Glutamatergic neuron (in vitro differentiated cells): ENCODE measurements at regions not wholly inside any gene's neighbourhood (a gene's known extent, or its start where the extent isn't known, plus 50 kb on each side); places are given as distances from the start of the nearest gene placed in this dataset.
"Not testable (repeated sequence)": the region's sequence is repeated elsewhere in the genome, so short reads cannot be mapped to it uniquely, and the experiment has no call there.

ENCODE experiments used
- DNase-seq: peaks from one replicate; pipeline ENCODE4 v3.0.0; 2022
- H3K27ac Mint-ChIP-seq: one replicate; pipeline ENCODE4 v1.8.0; 2020; ENCODE audit warnings: mild to moderate bottlenecking, mixed read lengths, inconsistent platforms; ENCODE audit not compliant: unreplicated experiment
- H3K27me3 Mint-ChIP-seq: one replicate; pipeline ENCODE4 v1.8.0; 2020; ENCODE audit warnings: mild to moderate bottlenecking, moderate library complexity, mixed read lengths, inconsistent platforms; ENCODE audit not compliant: unreplicated experiment
- H3K36me3 Mint-ChIP-seq: one replicate; pipeline ENCODE4 v1.8.0; 2020; ENCODE audit warnings: mild to moderate bottlenecking, mixed read lengths, inconsistent platforms; ENCODE audit not compliant: unreplicated experiment
- H3K4me1 Mint-ChIP-seq: one replicate; pipeline ENCODE4 v1.8.0; 2020; ENCODE audit warnings: mild to moderate bottlenecking, low read depth, mixed read lengths, inconsistent platforms; ENCODE audit not compliant: unreplicated experiment
- H3K4me3 Mint-ChIP-seq: one replicate; pipeline ENCODE4 v1.8.0; 2020; ENCODE audit warnings: mild to moderate bottlenecking, mixed read lengths, inconsistent platforms; ENCODE audit not compliant: unreplicated experiment
- H3K9me3 Mint-ChIP-seq: one replicate; pipeline ENCODE4 v1.8.0; 2020; ENCODE audit warnings: mild to moderate bottlenecking, moderate library complexity, mixed read lengths, inconsistent platforms; ENCODE audit not compliant: unreplicated experiment
- TF ChIP-seq, protein P1 (sequence below): fragments of 200-600 bp; sonication (generic); IDR thresholded peaks from one replicate; pipeline ENCODE4 v1.5.0; 2021; ENCODE audit not compliant: partially characterized antibody, unreplicated experiment

- DNase-seq, result no peak
These were observed 530.7 kb downstream of the CWH43 start for GRCh38 chr4:49516796-49517195.

DNA sequence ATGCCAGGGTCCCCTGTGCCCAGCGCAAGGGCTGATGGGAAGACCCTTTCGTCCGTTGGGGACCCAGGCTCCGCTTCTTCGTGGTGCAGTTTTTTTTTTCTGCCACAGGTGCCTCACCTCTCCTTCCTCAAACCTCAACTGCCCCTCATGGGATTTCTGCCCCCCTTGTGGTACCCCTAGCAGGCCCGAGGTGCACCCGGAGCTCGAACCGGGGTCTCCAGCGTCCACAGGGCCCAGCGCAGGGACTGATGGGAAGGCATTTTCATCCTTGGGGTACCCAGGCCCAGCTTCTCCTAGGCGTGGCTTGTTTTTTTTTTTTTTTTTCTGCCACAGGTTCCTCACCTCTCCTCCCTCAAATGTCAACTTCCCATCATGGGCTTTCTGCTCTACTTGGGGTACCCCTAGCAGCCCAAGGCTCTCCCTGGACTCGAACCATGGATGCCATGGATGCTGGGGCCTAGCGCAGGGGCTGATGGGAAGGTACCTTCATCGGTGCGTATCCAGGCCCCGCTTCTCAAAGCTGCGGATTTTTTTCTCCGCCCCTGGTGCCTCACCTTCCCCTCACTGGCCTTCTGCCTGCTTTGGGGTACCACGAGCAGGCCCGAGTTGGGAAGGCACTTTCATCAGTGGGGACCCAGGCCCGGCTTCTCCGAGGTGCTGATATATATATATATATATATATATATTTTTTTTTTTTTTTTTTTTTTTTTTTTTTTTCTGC lies 531.6 kb downstream of the CWH43 start:
- H3K27ac Mint-ChIP-seq, DNase-seq, H3K4me1 Mint-ChIP-seq, H3K4me3 Mint-ChIP-seq: not testable (repeated sequence)
- peaks cover 30% of the 10 kb centered on the region for H3K36me3 Mint-ChIP-seq
- H3K9me3 Mint-ChIP-seq, result peaks cover 33% of the 10 kb centered on the region
- peaks cover 15% of the 10 kb centered on the region for H3K27me3 Mint-ChIP-seq

More at GRCh38 chr4:49516796-49517195, 530.7 kb downstream of the CWH43 start:
- TF ChIP-seq, protein P1, sequence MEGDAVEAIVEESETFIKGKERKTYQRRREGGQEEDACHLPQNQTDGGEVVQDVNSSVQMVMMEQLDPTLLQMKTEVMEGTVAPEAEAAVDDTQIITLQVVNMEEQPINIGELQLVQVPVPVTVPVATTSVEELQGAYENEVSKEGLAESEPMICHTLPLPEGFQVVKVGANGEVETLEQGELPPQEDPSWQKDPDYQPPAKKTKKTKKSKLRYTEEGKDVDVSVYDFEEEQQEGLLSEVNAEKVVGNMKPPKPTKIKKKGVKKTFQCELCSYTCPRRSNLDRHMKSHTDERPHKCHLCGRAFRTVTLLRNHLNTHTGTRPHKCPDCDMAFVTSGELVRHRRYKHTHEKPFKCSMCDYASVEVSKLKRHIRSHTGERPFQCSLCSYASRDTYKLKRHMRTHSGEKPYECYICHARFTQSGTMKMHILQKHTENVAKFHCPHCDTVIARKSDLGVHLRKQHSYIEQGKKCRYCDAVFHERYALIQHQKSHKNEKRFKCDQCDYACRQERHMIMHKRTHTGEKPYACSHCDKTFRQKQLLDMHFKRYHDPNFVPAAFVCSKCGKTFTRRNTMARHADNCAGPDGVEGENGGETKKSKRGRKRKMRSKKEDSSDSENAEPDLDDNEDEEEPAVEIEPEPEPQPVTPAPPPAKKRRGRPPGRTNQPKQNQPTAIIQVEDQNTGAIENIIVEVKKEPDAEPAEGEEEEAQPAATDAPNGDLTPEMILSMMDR, result no peak
- peaks cover 36% of the 10 kb centered on the region for H3K36me3 Mint-ChIP-seq
- H3K4me1 Mint-ChIP-seq, result no peaks in the 10 kb centered on the region
- H3K27ac Mint-ChIP-seq, result no peak overlapping the region
- no peak overlapping the region for H3K4me3 Mint-ChIP-seq
- peaks cover 41% of the 10 kb centered on the region for H3K9me3 Mint-ChIP-seq
- peaks cover 21% of the 10 kb centered on the region for H3K27me3 Mint-ChIP-seq

DNA sequence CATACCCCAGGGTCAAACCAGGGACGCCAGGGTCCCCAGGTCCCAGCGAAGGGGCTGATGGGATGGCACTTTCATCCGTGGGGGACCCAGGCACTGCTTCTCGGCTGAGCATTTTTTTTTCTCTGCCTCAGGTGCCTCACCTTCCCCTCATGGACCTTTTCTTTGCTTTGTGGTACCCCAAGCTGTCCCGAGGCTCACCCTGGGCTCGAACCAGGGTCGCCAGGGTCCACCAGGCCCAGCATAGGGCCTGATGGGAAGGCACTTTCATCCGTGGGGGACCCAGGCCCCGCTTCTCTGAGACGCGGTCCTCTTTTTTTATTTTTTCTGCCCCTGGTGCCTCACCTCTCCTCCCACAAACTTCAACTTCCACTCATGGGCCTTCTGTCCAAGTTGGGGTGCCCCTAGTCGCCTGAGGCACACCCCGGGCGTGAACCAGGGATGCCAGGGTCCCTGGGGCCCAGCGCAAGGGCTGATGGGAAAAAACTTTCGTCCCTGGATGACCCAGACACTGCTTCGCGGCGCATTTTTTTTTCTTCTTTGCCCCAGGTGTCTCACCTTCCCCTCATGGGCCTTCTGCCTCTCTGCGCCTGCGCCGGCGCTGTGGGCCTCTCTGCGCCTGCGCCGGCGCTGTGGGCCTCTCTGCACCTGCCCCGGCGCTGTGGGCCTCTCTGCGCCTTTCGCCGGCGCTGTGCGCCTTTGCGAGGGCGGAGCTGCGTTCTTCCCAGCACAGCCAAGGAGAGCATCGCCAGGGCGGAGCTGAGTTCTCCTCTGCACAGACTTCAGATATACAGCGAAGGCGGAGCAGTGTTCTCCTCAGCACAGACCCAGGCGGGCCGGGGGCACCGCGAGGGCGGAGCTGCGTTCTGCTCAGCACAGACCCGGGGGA lies 533.3 kb downstream of the CWH43 start:
- Mint-ChIP-seq H3K9me3 (peaks cover 16% of the 10 kb centered on the region), H3K36me3 (peaks cover 17% of the 10 kb centered on the region)
- not testable (repeated sequence) for H3K4me3 Mint-ChIP-seq, H3K27me3 Mint-ChIP-seq, DNase-seq, H3K4me1 Mint-ChIP-seq, H3K27ac Mint-ChIP-seq

DNA sequence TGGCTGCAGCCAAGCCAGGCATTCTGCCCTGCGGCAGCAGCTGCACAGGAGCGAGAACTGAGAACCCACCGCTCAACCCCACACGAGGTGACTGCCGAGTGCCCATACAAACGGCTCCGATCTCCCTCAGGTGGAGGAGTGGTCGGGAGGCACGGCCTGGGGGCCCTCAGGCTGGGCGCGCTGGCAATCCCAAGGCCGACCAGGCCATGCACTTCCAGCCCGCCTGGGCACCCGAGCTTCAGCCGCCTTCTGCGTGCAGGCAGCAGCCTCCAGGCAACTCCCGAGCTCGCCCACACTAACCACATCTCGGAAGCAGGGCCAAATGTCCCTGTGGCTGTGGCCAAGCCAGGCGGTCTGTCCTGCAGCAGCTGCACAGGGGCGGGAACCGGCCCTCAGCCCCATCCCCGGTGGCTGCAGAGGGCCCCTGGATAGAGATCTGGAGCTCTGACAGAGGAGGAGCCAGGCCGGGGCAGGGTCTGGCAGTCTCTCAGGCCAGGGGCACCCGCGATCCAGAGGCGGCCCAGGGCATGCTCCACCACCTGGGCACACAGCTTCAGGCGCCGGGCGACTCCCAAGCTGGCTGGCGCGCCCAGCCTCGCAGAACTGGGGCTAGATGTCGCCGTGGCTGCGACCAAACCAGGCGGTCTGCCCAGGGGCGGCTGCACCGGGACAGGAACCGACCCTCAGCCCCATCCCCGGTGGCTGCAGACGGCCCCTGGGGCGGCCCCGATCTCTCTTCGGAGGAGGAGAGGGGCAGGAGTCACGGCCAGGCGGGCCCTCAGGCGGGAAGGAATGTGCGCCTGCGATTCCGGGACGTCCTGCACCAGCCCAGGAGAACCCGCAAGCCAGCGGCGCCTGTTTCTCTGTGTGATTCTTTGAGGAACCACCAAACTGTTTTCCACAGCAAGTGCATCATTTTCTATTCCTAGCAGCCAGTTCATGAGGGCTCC lies 538.0 kb downstream of the CWH43 start:
- not testable (repeated sequence) for H3K9me3 Mint-ChIP-seq, H3K27me3 Mint-ChIP-seq, H3K4me1 Mint-ChIP-seq, H3K27ac Mint-ChIP-seq, DNase-seq, H3K36me3 Mint-ChIP-seq, H3K4me3 Mint-ChIP-seq

DNA sequence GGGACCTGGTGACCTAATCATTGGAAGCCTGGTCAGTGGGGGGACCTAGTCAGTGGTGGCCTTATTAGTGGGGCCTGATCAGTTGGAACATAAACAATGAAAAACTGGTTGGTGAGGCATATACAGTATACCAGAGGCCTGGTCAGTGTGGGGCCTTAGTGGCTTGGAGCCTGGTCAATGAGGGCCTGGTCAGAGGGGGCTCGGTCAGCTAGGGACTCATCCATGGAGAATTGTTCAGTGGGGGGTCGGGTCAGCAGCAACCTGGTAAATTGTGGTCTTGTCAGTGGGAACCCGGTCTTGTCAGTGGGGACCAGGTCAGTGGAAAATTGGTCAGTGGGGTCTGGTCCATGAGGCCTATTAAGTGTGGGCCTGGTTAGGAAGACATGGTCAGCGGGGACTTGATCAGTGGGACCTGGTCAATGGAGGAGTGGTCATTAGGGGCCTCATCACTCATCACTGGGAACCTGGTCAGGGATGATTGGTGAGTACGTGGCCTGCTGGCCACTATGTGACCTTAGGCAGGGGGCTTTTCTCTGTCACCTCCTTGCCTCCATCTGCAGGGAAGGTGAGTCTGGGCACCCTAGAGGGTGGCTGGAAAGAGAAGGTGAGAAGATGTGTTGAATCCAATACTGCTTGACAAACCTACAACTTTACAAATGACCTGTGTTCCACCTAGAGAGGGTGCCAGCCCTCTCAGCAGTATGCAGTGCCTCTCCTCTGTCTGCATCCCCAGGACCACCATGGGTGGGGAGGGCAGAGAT lies 573.0 kb downstream of the CWH43 start:
- H3K9me3 Mint-ChIP-seq, result peaks cover 15% of the 10 kb centered on the region
- H3K4me1 Mint-ChIP-seq, H3K27me3 Mint-ChIP-seq, H3K27ac Mint-ChIP-seq, H3K4me3 Mint-ChIP-seq, H3K36me3 Mint-ChIP-seq, DNase-seq: not testable (repeated sequence)

- H3K4me1 Mint-ChIP-seq, result not testable (repeated sequence)
These were observed 574.2 kb downstream of the CWH43 start for GRCh38 chr4:49560131-49560816.

GRCh38 chr4:49560883-49561282 lies 574.8 kb downstream of the CWH43 start:
- H3K4me3 Mint-ChIP-seq, H3K27me3 Mint-ChIP-seq, DNase-seq, H3K36me3 Mint-ChIP-seq, H3K4me1 Mint-ChIP-seq, H3K27ac Mint-ChIP-seq: not testable (repeated sequence)
- peaks cover 14% of the 10 kb centered on the region for H3K9me3 Mint-ChIP-seq

More at GRCh38 chr4:49560131-49560816, 574.2 kb downstream of the CWH43 start:
- peaks cover 14% of the 10 kb centered on the region for H3K9me3 Mint-ChIP-seq
- H3K27me3 Mint-ChIP-seq, H3K36me3 Mint-ChIP-seq, DNase-seq, H3K4me3 Mint-ChIP-seq, H3K27ac Mint-ChIP-seq: not testable (repeated sequence)

- H3K4me3 Mint-ChIP-seq, DNase-seq, H3K36me3 Mint-ChIP-seq, H3K27ac Mint-ChIP-seq, H3K4me1 Mint-ChIP-seq, H3K27me3 Mint-ChIP-seq: not testable (repeated sequence)
- peaks cover 26% of the 10 kb centered on the region for H3K9me3 Mint-ChIP-seq
These were observed 584.2 kb downstream of the CWH43 start for GRCh38 chr4:49570248-49570647.

- H3K27ac Mint-ChIP-seq, H3K27me3 Mint-ChIP-seq, H3K4me1 Mint-ChIP-seq, H3K36me3 Mint-ChIP-seq, H3K4me3 Mint-ChIP-seq, DNase-seq: not testable (repeated sequence)
- peaks cover 33% of the 10 kb centered on the region for H3K9me3 Mint-ChIP-seq
These were observed 587.7 kb downstream of the CWH43 start for GRCh38 chr4:49573666-49574215.
